Adrenal gland (tissue), 9 donors: ENCODE measurements at regions not wholly inside any gene's neighbourhood (a gene's known extent, or its start where the extent isn't known, plus 50 kb on each side); places are given as distances from the start of the nearest gene placed in this dataset.
A peak's percentile ranks its signal among the peaks of the same experiment; 100 is the strongest.

ENCODE experiments used
- DNase-seq, 7 donors: peaks; one replicate each; pipeline ENCODE4 v3.0.0-alpha.2; 2019 to 2020
- H3K27ac ChIP-seq, 5 donors: fragments of 200-600 bp; sonication (generic) in 4 of 5; 1 replicate in 3 of 5; 2 replicates in 2 of 5; pipeline versions ENCODE4 v1.5.1 to v1.8.0; 2016 to 2020; ENCODE audit warnings: mild to moderate bottlenecking in 1 of 5
- H3K27me3 ChIP-seq: fragments of 200-600 bp; 2 replicates; pipeline ENCODE4 v1.8.0; 2021
- H3K36me3 ChIP-seq, 2 donors: fragments of 200-600 bp; replicated peaks in 1 of 2; 1 replicate in 1 of 2; 2 replicates in 1 of 2; pipeline versions ENCODE4 v1.5.1 to v1.8.0; 2018 to 2022
- H3K4me1 ChIP-seq, 2 donors: fragments of 200-600 bp; replicated peaks in 1 of 2; 1 replicate in 1 of 2; 2 replicates in 1 of 2; pipeline versions ENCODE4 v1.5.1 to v1.8.0; 2018 to 2021
- H3K4me3 ChIP-seq, 4 donors: fragments of 200-600 bp; sonication (generic) in 3 of 4; one replicate each; pipeline ENCODE4 v1.5.1; 2016 to 2018
- H3K9me3 ChIP-seq, 3 donors: fragments of 200-600 bp; sonication (generic) in 1 of 3; replicated peaks in 1 of 3; 1 replicate in 2 of 3; 2 replicates in 1 of 3; pipeline versions ENCODE4 v1.5.1 to v1.8.0; 2016 to 2021
- POLR2A ChIP-seq, 2 donors: fragments of 450-650 bp; IDR thresholded peaks; one replicate each; pipeline ENCODE4 v1.6.1; 2017; ENCODE audit warnings: antibody characterized with exemption in 2 of 2, mild to moderate bottlenecking in 2 of 2, moderate library complexity in 1 of 2
- WGBS, 4 donors: extraction: QIAGEN DNeasy Blood & Tissue Kit in 2 of 4; methylation state at CpG; one replicate each; pipeline versions ENCODE4 v1.1.5 to v1.1.7; 2013 to 2017; 5-methylcytosine and 5-hydroxymethylcytosine counted together
- intact Hi-C, 2 donors: fragments of 100-400 bp; cut with DNase I; formaldehyde crosslinking; loops; one replicate each; pipeline versions ENCODE4 v1.14.1 to v1.15.0; 2022 to 2023
- TF ChIP-seq, protein P1 (sequence below), 6 experiments: fragments of 450-650 bp in 4 of 6; fragments of 200-600 bp in 2 of 6; sonication (generic) in 1 of 6; IDR thresholded peaks; 1 replicate in 5 of 6; 2 replicates in 1 of 6; pipeline versions ENCODE4 v1.5.1 to v1.8.0; 2016 to 2021; ENCODE audit warnings: antibody characterized with exemption in 6 of 6, mild to moderate bottlenecking in 2 of 6, moderate library complexity in 1 of 6
- donor health status: healthy with polysubstance abuse.
- donor health status: Bipolar disorder and iron deficiency.
- donor health status: DM: yes; HTN: yes; CAD: no.
- donor health status: DM: no; HTN: no; CAD: no.
- donor health status: DM: no; HTN: no; CAD: no.

DNA sequence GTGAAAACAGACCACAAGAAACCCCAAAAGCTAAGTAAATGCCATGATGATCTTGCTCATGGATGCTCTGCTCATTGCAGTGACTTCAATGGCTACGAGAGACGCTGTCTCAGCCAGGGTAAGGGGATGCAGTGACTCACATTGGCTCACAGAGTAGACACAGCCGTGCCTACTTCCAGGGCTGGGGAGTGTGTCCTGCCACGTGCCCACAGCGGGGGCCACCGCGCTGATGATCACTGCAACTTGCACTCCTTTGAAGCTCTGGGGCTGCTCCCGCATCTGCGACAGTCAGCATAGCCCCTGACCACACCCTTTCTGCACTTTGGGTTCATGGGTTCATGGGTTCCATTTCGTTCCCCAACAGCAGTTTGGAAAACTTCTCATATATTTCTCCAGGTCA, 231.4 kb upstream of the RPL38 start:
- no peak for TF ChIP-seq POLR2A (IDR thresholded peaks at IDR 0.05)
- TF ChIP-seq, protein P1, sequence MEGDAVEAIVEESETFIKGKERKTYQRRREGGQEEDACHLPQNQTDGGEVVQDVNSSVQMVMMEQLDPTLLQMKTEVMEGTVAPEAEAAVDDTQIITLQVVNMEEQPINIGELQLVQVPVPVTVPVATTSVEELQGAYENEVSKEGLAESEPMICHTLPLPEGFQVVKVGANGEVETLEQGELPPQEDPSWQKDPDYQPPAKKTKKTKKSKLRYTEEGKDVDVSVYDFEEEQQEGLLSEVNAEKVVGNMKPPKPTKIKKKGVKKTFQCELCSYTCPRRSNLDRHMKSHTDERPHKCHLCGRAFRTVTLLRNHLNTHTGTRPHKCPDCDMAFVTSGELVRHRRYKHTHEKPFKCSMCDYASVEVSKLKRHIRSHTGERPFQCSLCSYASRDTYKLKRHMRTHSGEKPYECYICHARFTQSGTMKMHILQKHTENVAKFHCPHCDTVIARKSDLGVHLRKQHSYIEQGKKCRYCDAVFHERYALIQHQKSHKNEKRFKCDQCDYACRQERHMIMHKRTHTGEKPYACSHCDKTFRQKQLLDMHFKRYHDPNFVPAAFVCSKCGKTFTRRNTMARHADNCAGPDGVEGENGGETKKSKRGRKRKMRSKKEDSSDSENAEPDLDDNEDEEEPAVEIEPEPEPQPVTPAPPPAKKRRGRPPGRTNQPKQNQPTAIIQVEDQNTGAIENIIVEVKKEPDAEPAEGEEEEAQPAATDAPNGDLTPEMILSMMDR (IDR thresholded peaks at IDR 0.05) = no peak
- H3K4me1 ChIP-seq = no peaks in the 10 kb centered on the region
- no peaks in the 10 kb centered on the region for H3K36me3 ChIP-seq
- no peak overlapping the region for H3K4me3 ChIP-seq
- intact Hi-C loops = no loop called here
- H3K27ac ChIP-seq = no peak overlapping the region
- no peak for DNase-seq
- no peaks in the 10 kb centered on the region for H3K9me3 ChIP-seq
- 85 to 92% (median 90%) methylated on average over 3 to 10 of the region's 10 CpGs for WGBS, 4 donors
- H3K27me3 ChIP-seq = no peaks in the 10 kb centered on the region

DNA sequence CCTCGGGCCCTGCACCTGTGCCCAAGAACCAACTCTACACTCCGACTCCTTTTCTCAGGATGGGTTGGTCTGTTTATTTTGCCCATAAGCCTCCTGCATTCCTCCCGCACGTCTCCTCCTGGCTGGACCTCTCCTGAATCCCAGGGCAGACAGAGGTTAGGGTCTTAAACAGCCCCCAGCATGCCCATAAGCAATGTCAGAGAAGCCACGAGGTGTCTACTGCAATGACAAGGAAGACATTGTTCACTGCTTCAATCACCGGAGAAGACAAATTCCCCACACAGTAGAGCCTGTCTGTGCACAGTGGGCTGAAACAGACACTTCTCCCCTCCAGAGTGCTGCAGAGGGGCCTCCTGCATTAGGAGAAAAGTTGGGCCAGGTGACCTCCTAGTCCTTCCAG, 230.6 kb upstream of the RPL38 start:
- Histone ChIP-seq H3K27ac (no peak overlapping the region), H3K27me3 (no peaks in the 10 kb centered on the region), H3K4me1 (no peaks in the 10 kb centered on the region), H3K4me3 (no peak overlapping the region), H3K36me3 (no peaks in the 10 kb centered on the region), H3K9me3 (no peaks in the 10 kb centered on the region)
- 81 to 95% (median 88%) methylated on average over 6 of the region's 6 CpGs for whole genome bisulfite sequencing, 4 donors
- intact Hi-C loops = no loop called here
- no peak for TF ChIP-seq POLR2A (IDR thresholded peaks at IDR 0.05)
- TF ChIP-seq, protein P1 (IDR thresholded peaks at IDR 0.05) = no peak
- no peak for DNase-seq

DNA sequence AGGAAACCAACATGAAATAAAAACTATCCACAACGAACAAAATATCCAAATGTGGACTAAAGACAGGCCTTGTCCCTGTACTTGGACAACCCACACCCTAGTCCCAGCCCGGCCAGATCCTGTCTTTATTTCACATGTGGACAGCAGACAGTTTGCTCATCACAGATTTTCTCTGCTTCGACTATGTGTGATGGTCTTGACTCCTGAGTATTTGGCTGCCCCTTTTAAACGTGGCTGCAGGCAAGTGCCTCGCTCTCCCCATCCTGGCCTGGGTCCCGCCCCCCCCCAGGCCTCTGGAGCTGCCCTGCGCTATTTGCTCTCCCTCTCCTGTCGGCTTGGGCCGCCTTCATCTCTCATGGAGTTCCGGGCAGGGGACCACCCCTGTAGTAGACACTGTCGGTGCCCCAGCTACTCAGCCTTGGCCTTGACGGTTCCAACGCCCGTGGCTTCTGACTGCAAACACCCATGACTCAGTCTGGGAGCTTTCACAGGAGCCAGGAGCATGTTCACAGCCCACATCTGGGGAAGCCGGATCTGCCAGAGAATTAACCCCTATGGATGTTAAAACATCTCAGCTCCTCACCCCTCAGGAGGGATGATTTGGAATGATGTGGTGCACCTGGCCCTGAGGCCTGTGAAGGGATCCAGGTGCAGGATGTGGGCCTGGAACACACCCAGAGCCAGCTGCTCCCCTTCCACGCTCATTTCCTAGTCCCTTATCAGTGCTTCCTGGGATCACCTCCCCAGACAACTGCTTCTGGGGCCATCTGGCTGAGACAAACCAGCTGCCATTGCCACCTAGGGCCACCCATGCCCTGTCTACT, 229.7 kb upstream of the RPL38 start:
- Histone ChIP-seq H3K27ac (no peak overlapping the region), H3K4me3 (no peak overlapping the region), H3K4me1 (no peaks in the 10 kb centered on the region), H3K36me3 (no peaks in the 10 kb centered on the region), H3K9me3 (no peaks in the 10 kb centered on the region), H3K27me3 (no peaks in the 10 kb centered on the region)
- no peak for TF ChIP-seq POLR2A (IDR thresholded peaks at IDR 0.05)
- TF ChIP-seq, protein P1 (IDR thresholded peaks at IDR 0.05) = no peak
- 58 to 63% (median 61%) methylated on average over 9 to 16 of the region's 16 CpGs for WGBS, 4 donors
- peak in 3 of 7 donors; percentile 15 to 33 (median 31) for DNase-seq
- intact Hi-C loops = no loop called here

DNA sequence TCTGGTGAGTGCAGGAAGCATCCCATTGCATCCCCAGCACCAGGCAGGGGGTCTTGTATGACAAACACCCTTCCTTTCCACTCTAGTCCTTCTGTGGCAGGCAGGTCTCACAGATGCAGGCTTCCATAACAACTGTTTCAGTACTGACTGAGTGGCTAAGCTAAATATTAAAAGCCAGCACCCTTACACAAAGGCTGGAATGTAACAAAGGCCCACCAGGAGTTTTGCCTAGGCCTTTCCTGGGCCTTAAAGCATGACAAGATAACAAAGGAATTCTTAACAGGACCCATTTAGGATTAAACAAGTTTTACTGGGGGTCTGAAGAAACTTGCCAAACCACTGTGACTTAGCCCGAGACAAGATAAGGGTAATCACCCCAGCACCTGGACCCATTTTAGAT, 228.9 kb upstream of the RPL38 start:
- no peak overlapping the region for H3K4me3 ChIP-seq
- no peak for DNase-seq
- H3K9me3 ChIP-seq = no peaks in the 10 kb centered on the region
- 82 to 100% (median 97%) methylated on average over 1 of the region's 1 CpG for WGBS, 4 donors
- TF ChIP-seq, protein P1 (IDR thresholded peaks at IDR 0.05) = no peak
- no peak for TF ChIP-seq POLR2A (IDR thresholded peaks at IDR 0.05)
- H3K27me3 ChIP-seq = no peaks in the 10 kb centered on the region
- intact Hi-C loops = no loop called here
- no peaks in the 10 kb centered on the region for H3K36me3 ChIP-seq
- no peak overlapping the region for H3K27ac ChIP-seq
- H3K4me1 ChIP-seq = no peaks in the 10 kb centered on the region
